GM12865 (cell line): ENCODE measurements at regions not wholly inside any gene's neighbourhood (a gene's known extent, or its start where the extent isn't known, plus 50 kb on each side); places are given as distances from the start of the nearest gene placed in this dataset.
"Not testable (repeated sequence)": the region's sequence is repeated elsewhere in the genome, so short reads cannot be mapped to it uniquely, and the experiment has no call there.

ENCODE experiments used
- DNase-seq: peaks from one replicate; pipeline ENCODE4 v3.0.0; 2010; ENCODE audit warnings: low read depth
- H3K4me3 ChIP-seq: 2 replicates; pipeline ENCODE4 v1.5.1; 2011; ENCODE audit warnings: mild to moderate bottlenecking, low read depth, low read length, control low read depth
- TF ChIP-seq, protein P1 (sequence below): IDR thresholded peaks from 2 replicates; pipeline ENCODE4 v1.5.1; 2011; ENCODE audit warnings: low read length, control low read depth, low read depth, inconsistent platforms; ENCODE audit not compliant: insufficient read depth; ENCODE audit errors: missing control alignments

DNA sequence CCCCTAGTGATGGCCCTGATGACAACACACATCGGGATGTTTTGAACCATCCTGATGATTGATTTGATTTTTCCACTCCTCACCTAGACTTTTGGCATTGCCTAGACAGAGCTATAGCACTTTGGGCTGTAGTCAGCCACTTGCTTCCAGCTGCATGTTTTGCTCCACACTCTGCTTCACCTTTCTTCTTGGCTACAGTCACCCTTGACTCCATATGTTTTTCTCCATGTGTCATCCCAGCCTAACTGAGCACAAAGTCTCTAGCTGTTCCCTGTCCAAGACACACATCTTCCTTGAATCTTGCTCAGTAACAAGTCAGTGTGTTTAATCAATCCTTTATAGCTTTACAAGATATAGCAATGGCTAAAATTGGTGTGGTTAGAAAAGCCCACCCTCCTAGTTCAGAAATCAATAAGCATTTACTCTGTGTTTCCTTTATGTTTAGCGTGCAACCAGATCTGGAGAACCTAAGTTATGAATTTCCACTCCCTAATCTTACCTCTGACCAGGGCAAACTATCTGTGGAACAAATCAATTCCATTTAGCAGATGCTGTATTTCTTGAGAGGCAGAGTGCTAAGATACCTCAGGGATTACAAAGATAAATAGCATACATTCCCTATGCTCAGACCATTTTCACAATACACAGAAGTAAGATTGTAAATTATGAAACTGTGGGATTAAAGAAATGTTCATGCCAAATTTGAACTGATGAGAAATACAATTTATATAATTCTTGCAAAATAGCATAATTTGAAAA, 98.4 kb upstream of the LYPLAL1 start:
- no peak for DNase-seq
- H3K4me3 ChIP-seq = no peak overlapping the region
- TF ChIP-seq, protein P1, sequence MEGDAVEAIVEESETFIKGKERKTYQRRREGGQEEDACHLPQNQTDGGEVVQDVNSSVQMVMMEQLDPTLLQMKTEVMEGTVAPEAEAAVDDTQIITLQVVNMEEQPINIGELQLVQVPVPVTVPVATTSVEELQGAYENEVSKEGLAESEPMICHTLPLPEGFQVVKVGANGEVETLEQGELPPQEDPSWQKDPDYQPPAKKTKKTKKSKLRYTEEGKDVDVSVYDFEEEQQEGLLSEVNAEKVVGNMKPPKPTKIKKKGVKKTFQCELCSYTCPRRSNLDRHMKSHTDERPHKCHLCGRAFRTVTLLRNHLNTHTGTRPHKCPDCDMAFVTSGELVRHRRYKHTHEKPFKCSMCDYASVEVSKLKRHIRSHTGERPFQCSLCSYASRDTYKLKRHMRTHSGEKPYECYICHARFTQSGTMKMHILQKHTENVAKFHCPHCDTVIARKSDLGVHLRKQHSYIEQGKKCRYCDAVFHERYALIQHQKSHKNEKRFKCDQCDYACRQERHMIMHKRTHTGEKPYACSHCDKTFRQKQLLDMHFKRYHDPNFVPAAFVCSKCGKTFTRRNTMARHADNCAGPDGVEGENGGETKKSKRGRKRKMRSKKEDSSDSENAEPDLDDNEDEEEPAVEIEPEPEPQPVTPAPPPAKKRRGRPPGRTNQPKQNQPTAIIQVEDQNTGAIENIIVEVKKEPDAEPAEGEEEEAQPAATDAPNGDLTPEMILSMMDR = no peak

DNA sequence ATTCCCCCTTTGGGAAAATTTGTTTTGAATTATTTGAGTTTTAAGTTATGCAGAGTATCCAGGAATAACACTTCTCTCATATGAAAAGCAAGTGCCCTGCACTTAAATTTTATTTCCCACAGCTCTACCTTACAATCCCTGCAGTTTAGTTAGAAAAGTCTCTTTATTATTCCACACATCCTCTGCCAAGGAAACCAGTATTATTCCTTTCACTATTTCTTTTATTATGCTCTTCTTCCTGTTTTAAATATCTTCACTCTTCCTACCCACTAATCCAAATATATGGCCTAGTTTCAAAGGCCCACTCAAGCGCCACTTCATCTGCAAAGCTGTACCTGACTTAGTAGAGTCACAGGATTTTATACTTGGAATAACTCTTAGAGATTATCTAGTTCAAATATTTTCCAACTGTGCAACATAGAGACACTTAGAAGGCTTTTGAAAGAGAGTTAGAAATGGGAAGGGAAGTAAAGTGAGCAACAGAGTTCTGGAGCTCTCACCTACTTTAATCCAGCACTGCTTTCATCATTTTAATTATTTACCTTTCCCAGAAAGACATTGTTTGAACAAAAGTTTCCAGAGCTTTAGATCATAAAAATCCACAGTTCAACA, 97.2 kb upstream of the LYPLAL1 start:
- H3K4me3 ChIP-seq = no peak overlapping the region
- TF ChIP-seq, protein P1 = no peak

DNA sequence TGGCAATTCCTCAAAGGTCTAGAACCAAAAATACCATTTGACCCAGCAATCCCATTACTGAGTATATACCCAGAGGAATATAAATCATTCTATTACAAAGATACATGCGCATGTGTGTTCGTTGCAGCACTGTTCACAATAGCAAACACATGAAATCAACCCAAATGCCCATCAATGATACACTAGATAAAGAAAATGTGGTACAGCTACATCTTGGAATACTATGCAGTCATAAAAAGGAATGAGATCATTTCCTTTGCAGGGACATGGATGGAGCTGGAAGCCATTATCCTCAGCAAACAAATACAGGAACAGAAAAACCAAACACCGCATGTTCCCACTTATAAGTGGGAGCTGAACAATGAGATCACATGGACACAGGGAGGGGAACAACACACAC, 95.9 kb upstream of the LYPLAL1 start:
- not testable (repeated sequence) for H3K4me3 ChIP-seq, DNase-seq

More for the DNA sequence above, 97.2 kb upstream of the LYPLAL1 start:
- DNase-seq = no peak

DNA sequence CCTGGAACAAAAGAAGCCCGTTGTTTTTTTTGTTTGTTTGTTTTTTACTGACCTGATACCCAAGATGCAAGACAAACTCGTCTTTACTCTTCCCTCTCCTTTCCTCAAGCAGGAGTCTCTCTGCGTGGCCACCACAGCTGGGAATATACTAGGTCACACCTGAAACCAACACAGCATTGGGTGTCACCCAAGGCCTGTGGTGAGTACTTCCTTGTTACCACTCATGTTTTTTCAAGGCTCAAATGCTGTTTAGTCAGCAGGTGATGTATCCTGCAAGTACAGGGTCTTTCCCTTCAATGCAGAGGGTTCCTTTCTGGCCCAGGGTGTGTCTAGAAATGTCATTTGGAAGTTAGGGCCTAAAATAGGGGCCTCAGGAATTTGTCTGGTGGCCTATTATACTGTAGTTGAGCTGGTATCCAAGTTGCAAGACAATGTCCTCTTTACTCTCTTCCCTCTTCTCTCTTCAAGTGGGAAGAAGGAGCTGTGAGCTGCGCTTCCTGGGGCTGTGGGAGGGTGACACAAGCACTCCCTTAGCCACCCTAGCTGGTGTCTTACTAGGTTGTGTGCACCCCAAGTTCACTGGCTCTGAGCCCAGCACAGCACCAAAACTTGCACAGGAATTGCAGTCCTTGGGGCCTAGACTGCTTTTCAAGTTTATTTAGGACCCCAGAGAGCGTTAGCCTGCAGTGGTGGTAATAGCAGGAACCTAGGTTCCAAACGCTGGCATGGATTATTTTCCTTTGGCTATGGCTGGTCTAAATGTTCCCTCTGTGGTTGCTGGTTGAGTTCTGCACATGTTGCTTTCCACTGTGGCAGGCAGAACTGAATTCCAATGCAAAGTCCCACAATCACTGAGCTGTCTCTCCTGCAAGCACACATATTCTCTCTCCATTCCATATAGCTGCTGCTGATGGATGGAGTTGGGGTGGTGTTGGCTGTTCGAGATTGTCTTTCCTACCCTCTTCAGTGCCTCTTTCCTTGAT, 91.4 kb upstream of the LYPLAL1 start:
- DNase-seq = peak; percentile 44
- H3K4me3 ChIP-seq = no peak overlapping the region
- TF ChIP-seq, protein P1 = no peak

DNA sequence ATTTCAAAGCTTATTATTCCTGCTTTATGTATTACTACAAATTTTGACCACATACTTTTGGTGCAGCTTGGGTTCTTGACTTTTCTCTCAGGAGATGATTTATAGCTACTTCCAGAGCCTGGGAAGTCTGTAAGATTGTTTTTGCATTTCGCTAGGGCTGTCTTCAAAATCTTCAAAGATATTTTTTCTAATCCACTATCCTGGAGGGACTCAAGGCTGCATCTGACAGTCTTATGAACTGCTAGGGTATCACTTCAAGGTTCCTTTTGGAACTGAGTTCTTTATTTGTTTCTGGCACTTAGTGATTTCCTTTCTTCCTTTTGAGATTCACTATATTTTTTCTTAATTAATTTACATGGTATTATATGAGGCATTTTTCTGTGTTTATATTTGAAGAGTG, 90.0 kb upstream of the LYPLAL1 start:
- TF ChIP-seq, protein P1 = no peak
- H3K4me3 ChIP-seq = no peak overlapping the region
- no peak for DNase-seq

DNA sequence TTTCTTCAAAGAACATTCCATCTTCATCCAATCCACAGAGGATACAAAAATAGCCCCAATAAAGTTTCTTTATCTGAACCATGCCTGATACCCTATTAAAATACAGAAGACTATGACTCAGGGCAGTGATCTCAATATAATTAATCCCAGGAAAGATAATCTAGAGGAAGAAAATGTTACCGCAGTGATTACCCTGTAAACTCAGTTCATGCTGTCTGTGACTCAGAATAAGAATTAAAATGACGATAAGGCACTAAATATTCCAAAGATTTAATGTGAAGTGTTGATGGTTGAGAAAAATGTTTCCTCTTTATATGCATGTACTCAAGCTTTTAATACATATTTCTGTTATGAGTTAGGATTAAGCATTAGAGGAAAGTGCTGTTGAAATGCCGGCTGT, 88.6 kb upstream of the LYPLAL1 start:
- TF ChIP-seq, protein P1 = no peak
- H3K4me3 ChIP-seq = no peak overlapping the region
- DNase-seq = no peak

DNA sequence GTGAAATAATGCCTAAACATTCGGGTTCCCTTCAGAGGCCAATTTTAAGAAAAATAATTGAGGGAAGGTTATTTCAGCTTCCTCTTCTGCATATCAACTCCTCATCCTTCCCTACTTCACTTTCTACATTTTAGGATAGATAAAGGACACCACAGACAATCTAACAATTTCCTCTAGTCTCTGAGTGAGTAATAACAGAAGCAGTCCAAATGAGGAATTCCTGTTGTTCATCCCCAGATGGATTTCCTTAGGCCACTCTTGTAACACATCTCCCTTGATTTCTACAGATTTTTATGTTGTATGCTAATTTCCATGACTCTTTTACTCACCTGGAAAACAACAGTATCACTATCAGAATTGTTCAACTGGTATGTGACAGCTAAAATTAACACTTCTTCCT, 87.7 kb upstream of the LYPLAL1 start:
- TF ChIP-seq, protein P1 = no peak
- H3K4me3 ChIP-seq = no peak overlapping the region
- no peak for DNase-seq
